Mammary epithelial cell (primary cell): ENCODE measurements at regions not wholly inside any gene's neighbourhood (a gene's known extent, or its start where the extent isn't known, plus 50 kb on each side); places are given as distances from the start of the nearest gene placed in this dataset.

Experiments
- CTCF ChIP-seq, 2 donors: IDR thresholded peaks in 1 of 2; conservative IDR thresholded peaks in 1 of 2; 2 replicates each; pipeline ENCODE4 v1.5.1; 2011 to 2012; ENCODE audit warnings: inconsistent platforms in 2 of 2, low read length in 2 of 2, mild to moderate bottlenecking in 2 of 2, control low read depth in 1 of 2, low read depth in 1 of 2; ENCODE audit not compliant: insufficient read depth in 1 of 2; ENCODE audit errors: extremely low read depth in 1 of 2
- EZH2 ChIP-seq: IDR thresholded peaks from 2 replicates; pipeline ENCODE4 v1.6.1; 2012; ENCODE audit warnings: low read length, inconsistent platforms, borderline replicate concordance

GRCh38 chr2:173754165-173754564 is 211.0 kb downstream of the SP3 start:
- TF ChIP-seq CTCF (conservative IDR thresholded peaks at IDR 0.05 in 1 of 2, IDR thresholded peaks at IDR 0.05 in 1 of 2; ENCODE audit: extremely low read depth in 1 of 2, insufficient read depth in 1 of 2, low read depth in 1 of 2, low read length in 2 of 2) (no peak), EZH2 (no peak)
